Stimulated activated CD4-positive, alpha-beta T cell treated with anti-CD3 and anti-CD28 coated beads, Interleukin-2, amount 100 ng/mL, for 48 hours (primary cell): ENCODE measurements at regions not wholly inside any gene's neighbourhood (a gene's known extent, or its start where the extent isn't known, plus 50 kb on each side); places are given as distances from the start of the nearest gene placed in this dataset.

Experiments used
- DNase-seq, 2 donors: peaks; one replicate each; pipeline ENCODE4 v3.0.0-alpha.2; 2020

DNA sequence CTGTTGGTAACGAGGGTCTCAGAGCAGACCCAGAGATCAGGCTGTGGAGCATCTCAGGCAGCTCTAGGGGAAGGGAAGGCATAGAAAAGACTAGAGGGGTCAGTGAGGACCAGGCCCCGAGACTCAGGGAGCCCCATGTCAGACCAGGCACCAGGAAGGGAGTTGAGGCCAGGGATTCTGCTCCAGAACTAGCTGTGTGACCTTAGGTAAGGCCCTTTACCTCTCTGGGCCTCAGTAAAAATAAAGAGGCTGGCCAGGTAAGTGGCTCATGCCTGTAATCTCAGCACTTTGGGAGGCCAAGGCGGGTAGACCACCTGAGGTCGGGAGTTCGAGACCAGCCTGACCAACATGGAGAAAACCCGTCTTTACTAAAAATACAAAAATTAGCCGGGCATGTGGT, 176.4 kb upstream of the IER5L start:
- DNase-seq: no peak

DNA sequence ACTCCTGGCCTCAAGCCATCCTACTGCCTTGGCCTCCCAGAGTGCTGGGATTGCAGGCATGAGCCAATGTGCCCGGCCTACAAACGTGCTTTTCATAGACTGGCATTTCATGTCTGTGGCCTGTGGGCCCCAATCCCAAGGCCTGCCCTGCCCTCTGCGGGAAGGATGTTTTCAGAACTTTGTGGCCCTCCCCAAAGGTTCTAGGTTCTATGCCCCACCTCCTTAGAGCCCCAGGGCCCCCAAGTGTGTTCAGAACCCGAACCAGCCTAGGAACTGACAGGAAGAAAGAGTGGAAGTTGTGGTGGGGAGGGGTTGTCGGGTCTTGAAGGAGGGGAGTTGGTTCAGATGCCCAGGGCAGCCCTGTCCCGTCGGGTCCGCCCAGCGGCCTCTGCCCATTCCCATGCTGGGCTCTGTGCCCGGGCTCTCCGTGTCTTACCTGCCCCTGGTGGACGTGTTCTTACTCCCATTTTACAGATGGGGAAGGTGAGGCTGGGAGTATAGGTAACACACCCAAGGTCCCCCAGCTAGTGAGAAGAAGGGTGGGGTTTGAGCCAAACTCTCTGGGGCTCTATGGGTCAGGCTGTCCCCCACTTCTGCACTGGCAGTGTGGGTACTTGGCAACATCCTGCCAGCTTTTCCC, 175.8 kb upstream of the IER5L start:
- DNase-seq: no peak

DNA sequence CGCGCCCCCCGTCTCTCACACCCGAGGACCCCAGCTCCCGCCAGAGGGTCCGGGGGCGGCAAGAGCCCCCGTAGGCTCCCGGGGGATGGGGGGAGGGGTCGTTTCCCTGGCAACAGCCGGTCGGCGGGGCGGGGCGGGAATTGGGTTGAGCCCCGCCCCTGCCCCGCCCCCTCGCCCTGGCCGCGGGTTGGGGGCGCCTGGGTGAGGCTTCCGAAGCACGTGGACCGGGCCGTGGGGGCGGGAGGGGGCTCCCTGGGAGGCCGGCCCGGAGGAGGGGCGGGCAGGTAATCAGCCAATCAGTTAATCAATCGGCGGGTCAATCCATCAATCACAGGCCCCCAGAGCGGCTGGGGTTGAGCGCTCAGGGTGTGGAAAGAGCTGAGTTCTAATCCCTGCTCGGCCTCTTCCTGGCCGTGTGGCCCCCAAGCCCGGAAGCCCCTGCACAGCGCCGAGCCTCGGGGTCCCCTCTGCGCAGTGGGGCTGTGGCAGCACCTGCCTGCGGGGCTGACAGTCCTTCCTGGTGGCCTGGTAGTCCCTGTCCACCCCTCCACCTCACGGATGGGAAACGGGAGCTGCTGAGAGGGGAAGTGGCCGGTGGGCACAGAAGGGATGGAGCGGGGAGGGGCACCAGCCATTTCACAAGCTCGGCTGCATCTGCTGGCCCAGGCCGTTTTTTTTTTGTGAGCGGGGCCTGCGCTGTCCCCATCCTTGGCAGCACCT, 174.2 kb upstream of the IER5L start:
- no peak for DNase-seq

DNA sequence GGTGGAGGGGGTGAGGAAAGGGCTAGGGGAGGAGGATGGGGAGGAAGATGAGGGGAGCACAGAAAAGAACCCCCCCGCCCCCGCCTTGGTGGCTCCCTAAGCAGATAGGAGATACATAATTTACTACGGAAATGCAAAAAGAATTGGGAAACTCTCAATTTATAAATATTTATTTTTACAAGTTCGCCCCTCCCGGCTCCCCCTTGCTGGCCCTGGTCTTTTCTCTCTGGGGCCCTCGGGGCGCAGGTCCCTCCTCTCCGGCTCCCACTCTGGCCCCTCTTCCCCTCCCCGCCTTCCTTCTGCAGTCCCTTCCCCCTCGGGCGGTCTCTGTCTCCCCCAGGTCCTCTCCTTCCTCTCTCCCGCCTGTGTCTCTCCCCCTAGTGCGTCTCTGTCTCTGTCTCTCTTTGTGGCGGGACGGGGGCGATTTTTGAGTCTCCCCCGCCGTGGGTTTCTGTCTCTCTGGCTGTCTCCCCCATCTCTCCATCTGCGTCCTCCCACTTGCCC, 173.6 kb upstream of the IER5L start:
- DNase-seq: no peak

DNA sequence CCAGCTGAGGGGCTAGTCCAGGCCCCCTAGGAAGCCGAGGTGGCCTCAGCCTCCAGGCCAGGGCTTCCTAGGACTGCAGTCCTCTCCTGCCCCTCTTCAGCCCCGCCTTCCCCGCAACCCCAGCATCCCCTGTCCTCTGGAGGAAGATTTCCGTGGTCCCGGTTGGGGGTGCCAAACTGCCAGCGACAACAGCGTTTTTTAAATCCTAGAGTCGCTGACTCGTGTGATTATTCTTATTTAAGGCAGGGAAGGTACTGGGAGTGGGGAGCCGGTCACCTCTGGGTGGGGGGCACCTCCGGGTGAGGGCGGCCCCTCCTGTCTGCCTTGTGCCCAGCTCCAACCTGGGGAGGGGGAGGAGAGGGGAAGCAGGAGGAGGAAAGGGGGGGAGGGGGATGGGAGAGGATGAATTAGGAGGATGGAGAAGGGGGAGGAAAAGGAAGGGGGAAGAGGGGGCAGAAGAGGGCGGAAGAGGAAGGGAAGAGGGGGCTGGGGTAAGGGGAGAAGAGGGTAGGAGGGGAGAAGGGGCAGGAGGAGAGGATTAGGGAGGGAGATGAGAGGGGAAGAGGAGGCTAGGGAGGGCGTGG, 173.1 kb upstream of the IER5L start:
- no peak for DNase-seq

DNA sequence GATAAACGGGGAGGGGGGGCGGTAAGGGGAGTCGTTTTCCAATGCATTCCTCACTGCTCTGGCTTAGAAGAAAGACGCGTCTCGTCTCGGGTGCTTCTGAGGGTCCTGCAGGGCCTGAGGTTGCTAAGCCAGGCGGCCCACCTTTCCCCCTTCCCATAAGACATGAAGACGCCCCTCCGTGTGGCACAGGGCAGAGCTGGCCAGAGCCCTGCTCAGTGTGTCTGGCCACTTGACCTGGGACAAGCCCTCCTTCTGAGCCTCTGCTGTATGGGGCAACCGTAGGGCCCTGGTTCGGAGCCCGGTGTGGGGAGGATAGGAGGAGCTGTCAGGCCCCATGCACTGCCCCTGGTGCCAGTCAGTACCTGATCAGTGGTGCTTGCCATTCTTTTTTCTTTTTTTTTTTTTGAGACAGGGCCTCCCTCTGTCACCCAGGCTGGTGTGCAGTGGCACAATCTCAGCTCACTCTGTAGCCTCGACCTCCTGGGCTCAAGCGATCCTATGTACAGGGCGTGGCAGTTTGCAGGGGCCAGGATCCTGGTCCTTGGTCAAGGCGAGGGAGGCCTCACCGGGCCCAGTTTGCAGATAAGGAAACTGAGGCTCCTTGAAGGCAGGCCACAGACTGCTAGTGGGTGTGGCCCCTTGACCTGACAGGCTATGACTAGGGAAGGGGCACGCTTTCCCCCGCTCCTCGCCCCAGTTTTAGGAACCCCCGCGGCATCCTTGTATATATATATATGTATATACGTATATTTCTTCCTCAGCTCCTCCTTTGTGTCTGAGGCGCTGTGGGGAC, 172.3 kb upstream of the IER5L start:
- no peak for DNase-seq

DNA sequence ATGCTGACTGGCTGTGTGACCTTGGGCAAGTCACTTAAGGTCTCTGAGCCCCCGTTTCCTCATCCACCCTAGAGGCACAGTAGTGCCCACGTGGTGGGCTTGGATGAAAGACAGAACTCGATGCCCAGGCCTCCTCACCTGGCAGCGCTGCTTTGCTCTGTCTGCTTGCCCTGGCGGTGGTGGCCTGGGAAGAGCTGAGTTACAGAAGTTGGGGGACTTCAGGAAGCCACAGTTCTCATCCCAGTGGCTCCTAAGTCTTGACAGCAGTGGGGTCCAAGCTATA, 171.5 kb upstream of the IER5L start:
- no peak for DNase-seq

DNA sequence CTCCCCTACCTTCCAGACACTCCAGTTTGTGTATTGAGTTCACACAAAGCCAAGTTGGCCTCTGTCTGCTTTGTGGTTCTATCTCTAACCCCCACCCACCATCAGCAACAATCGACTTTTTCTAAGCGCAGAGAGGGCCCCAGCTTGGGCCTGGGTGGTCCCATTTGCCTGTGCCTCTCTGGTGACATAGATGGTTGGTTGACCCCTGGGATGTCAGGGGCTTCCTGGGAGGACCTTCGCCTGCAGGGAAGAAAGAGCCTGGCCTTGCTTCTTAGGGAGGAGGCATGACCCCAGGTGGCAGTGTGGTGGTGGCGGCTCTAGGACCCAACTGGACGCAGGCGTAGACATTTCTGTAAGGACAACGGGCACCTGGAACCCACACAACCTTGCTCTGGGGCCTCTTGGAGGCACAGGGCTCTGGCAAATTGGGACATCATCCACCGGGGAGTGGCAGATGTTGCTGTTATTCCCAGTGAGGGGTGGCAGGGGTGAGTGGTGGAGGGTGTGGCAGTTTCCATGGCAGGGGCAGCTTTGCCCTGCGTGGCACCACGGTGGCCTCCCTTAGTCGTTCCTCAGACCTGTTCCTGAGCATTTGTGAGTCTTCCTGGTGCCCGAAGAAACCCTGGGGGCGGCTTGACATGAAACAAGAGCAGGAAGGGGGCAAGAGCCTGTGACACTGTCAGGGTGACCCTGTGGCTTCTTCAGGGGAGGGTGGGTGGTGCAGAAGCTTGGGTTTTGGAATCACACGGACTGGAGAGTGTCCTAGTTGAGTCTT, 171.0 kb upstream of the IER5L start:
- DNase-seq: no peak

DNA sequence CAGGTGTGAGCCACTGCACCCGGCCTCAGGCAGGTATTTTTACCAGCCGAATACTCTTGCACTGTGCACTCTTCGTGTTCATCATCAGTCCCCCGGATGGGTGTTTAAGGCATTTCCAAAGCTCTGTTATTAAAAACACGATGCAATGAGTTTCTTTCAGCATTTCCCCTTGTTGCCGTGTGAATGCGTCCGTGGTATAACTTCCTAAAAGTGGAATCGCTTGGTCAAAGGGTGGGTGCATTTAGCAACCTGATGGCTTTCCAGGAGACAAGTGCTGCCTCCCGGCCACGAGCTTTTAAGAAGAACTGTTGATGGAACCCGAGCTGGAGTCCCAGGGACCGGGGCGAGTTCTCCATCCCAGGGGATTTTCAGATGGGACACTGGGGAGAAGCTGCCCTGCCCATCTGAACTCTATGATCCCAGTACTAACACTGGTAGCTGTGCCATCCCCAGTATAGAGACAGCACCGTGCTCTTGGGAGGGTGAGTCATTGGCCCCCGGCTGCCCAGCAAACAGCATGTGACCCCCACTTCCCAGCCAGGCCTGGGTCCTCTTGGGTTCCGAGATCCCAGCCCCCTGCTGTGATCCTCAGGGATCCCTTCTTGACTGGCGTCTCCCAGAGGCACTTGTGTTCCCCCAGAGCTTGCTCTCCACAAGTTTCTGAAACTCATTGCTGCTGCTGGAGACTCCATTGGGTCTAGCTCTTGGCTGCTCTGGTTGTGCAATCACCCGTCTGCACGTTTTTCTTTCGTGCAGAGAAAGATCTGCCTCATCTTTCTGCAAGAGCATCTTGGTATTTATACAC, 169.5 kb upstream of the IER5L start:
- no peak for DNase-seq

DNA sequence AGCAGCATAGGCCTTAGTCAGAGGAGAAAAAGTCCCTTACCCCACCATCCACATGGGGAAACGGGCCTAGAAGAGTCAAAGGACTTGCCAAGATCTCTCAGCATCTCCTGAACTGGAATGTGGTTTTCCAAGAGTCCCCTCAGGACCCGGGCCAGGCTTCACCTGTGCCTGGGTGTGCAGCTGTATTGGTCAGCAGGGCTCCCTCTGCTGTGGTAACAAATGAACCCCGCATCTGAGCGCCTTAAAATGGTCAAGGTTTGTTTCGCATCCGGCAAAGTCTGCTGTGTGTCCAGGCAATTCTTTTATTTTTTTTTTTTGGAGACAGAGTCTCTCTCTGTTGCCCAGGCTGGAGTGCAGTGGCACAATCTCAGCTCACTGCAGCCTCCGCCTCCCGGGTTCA, 168.0 kb upstream of the IER5L start:
- DNase-seq: no peak

DNA sequence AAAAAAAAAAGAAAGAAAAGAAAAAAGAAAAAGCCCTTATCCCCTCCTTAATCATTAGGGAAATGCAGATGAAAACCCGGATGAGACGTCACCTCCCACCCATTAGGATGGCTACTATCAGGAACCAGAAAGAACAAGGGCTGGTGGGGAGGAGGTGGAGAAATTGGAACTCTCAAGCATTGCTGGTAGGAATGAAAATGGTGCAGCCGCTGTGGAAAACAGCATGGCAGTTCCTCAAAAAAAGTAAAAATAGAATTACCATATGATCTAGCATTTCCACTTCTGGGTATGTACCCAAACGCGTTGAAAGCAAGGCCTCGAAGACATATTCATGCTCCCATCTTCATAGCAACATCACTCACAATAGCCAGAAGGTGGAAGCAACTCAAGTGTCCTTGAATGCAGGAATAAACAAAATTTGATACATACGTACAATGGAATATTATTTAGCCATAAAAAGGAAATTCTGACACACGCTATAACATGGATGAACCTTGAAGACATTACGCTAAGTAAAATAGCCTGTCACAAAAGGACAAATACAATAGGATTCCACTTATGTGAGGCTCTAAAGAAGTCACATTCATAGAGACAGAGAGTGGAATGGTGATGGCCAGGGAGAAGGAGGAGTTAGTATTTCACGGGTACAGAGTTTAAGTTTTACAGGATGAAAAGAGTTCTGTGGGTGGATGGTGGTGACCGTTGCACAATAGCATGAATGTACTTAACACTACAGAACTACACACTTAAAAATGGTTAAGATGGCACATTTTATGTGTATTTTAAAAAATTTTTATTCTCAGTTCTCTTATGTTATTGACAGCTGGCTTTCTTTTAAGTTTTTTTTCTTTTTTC, 166.8 kb upstream of the IER5L start:
- no peak for DNase-seq

DNA sequence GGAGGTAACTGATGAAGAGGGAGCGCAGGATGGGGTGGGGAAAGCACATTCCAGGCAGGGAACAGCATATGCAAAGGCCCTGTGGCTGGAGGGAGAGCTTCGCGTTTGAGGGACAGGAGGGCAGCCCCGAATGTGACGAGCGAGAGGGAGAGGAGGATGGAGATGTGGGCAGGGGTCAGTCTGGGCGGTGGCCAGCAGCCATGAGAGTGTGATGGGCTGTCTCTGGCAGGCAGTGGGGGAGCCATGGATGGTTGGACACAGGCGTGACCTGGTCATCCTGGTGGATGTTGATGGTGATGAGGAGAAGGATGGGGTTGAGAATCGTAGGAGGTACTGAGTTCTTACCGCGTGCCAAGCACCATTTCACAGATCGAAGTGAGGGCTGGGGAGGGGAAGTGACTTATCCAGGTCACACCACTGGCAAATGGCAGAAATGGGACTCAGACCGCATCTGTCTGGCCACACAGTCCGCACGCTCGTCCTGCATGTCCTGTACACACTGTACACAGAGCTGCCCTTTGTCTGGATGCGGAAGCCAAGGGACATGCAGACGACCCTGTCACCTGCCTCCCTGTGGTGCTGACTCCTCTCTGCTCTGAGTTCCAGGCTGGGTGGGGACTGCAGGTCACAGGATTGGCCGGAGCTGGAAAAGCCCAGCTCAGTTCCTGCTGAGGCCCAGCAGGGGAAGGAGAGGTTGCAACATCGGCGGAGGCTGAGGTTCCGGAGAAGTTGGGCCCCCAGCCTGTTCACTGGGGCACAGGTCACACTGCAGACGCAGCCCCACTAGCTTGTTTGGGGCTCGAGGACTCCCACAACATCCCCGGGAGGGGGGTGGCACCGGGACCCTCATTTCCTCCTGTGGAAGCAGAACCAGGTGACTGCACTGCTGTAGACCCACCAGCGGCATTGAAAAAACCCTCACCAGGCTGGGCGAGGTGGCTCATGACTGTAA, 165.6 kb upstream of the IER5L start:
- DNase-seq: no peak

DNA sequence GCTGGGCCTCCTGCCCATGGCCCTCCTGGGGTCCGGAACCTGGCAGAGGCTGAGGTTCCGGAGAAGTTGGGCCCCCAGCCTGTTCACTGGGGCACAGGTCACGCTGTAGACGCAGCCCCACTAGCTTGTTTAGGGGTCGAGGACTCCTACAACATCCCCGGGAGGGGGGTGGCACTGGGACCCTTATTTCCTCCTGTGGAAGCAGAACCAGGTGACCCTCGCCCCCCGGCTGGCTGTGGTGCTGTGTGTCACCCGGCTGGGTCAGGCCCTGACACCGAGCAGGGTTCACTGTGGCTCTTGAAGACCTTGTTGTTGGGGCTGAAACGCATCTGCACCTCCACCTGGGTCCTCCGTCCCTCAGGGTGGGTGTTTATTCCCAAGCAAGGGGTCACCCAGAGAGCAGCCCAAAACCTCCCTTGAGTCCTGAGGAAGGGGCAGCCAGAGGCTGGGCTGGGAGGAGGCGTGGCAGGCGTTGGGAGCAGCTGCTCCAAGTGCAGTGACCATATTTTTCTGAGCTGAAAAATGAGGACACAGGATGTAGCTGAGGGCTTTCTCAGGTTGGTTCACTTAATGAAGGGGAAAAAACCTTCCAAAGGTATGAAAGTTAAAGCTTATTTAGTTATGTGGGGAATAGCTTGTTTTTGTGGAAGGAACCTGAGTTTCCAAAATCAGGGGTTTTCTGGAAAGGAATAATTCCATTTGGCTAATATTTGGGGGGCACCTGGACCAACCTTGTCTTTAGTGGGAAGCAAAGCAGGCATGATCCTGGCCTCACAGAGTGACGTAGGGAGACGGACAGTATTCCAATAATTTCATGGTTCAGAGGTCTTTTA, 164.7 kb upstream of the IER5L start:
- no peak for DNase-seq

DNA sequence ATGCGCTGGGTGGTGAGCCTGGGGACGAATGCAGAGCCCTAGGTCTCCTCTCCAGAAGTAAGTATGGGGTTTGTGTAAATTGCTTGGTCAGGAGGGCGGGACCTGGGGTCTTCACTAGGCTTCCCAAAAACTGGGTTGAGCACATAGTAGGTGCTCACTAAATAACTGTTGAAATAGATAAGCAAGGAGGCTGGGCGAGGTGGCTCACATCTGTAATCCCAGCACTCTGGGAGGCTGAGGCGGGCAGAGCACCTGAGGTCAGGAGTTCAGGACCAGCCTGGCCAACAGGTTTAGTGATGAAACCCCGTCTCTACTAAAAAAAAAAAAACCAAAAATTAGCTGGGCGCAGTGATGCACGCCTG, 163.9 kb upstream of the IER5L start:
- no peak for DNase-seq

DNA sequence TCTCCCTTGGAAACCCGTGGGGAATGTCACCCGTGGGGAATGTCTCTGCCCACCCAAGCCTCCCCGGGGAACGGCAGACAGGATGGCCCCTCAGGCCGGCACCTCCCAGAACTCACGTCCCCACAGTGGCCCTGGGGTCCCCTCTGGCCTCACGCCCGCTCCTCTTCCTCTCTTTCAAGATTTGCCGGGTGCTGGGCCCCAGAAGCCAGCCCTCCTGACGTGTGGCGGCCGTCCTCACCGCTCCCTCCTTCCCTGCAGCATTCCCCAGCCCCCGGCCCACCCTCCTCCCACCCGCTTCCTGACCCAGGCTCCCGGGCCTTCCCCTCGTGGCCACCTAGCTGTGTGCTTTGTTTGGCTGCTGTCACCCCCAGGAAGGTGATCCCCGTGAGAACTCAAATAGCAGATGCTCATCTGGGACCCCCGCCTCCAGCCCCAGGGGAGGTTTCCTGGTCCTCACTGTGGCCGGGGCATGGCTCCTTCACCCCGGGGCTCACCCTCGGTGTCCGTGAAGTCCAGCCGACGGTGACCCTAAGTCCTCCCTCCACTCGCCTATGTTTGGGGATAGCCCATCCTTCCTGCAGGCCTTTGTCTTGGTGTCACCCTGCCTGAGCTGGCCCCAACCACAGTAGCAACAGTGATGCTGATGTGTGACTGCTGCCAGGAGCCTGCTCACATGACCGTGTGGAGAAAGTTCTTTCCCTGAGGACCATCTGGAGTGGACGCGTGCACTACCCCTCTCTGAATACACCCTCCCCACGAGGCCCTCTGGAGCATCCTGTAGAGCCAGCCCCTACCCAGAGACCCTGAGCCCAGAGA, 163.3 kb upstream of the IER5L start:
- no peak for DNase-seq

DNA sequence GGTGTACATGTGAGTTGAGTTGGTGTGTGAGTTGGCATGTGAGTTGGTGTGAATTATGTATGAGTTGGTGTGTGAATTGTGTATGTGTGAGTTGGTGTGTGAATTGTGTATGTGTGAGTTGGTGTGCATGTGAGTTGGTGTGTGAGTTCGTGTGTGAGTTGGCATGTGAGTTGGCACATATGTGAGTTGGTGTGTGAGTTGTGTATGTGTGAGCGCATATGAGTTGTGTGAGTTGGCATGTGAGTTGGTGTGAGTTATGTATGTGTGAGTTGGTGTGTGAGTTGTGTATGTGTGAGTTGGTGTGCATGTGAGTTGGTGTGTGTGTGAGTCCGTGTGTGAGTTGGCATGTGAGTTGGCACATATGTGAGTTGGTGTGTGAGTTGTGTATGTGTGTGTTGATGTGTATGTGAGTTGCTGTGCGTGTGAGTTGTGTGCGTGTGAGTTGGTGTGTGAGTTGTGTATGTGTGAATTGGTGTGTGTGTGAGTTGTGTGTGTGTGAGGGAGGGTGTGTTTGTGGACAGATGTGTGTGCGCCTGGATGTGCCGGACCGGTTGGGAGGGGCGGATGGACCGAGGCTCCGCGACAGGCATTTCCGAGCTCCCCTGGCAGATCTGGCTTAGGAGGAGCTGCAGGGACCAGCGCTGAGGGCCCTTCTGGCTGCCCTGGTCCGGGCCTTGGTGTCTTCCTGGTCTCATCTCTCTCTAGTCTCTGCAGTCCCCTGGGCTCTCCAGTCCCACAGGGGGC, 162.5 kb upstream of the IER5L start:
- no peak for DNase-seq

DNA sequence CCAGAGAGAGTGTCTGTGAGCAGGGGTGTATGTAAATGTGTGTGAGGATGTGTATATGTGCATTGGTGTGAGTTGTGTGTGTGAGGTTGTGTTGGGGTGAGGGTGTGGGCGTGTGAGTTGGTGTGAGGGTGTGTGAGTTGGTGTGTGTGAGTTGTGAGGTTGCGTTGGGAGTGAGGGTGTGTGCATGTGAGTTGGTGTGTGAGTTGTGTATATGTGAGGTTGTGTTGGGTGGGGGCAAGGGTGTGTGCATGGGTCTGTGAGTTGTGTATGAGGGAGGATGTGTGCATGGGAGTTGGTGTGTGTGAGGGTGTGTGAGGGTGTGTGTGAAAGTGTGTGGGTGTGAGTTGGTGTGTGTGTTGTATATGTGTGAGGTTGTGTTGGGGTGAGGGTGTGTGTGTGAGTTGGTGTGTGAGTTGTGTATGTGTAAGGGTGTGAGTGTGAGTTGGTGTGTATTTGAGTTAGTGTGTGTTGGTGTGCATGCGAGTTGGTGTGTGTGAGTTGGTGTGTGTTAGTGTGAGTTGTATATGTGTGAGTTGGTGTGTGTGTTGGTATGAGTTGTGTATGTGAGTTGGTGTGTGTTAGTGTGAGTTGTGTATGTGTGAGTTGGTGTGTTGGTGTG, 161.6 kb upstream of the IER5L start:
- no peak for DNase-seq
